GM18873 (cell line): ENCODE measurements at regions not wholly inside any gene's neighbourhood (a gene's known extent, or its start where the extent isn't known, plus 50 kb on each side); places are given as distances from the start of the nearest gene placed in this dataset.
A peak's percentile ranks its signal among the peaks of the same experiment; 100 is the strongest.

ENCODE experiments used
- ATAC-seq: cut with Tn5 transposase; IDR thresholded peaks from one replicate; pipeline ENCODE4 v1.9.1; 2021; ENCODE audit warnings: mild to moderate bottlenecking, moderate library complexity, moderate number of reproducible peaks; ENCODE audit not compliant: unreplicated experiment, low FRiP score

GRCh38 chr2:226446406-226447001 lies 353.1 kb downstream of the IRS1 start:
- no peak for ATAC-seq

GRCh38 chr2:226445216-226445861 lies 354.3 kb downstream of the IRS1 start:
- no peak for ATAC-seq

- no peak for ATAC-seq
Observed at GRCh38 chr2:226443112-226443511, 356.5 kb downstream of the IRS1 start.

GRCh38 chr2:226440127-226440918 lies 359.3 kb downstream of the IRS1 start:
- ATAC-seq, result no peak

- ATAC-seq, result no peak
Observed at GRCh38 chr2:226439337-226439736, 360.3 kb downstream of the IRS1 start.

GRCh38 chr2:226435146-226435545 lies 364.5 kb downstream of the IRS1 start:
- no peak for ATAC-seq

- no peak for ATAC-seq
Observed at GRCh38 chr2:226434702-226435101, 364.9 kb downstream of the IRS1 start.

- ATAC-seq, result no peak
Observed at GRCh38 chr2:226431288-226431948, 368.2 kb downstream of the IRS1 start.

GRCh38 chr2:226429476-226429875 lies 370.1 kb downstream of the IRS1 start:
- no peak for ATAC-seq

GRCh38 chr2:226427538-226428307 lies 371.9 kb downstream of the IRS1 start:
- ATAC-seq, result no peak

- no peak for ATAC-seq
Observed at GRCh38 chr2:226426292-226426736, 373.3 kb downstream of the IRS1 start.

GRCh38 chr2:226424971-226425370 lies 374.6 kb downstream of the IRS1 start:
- no peak for ATAC-seq

GRCh38 chr2:226423498-226423960 lies 376.1 kb downstream of the IRS1 start:
- ATAC-seq, result peak; percentile 65

GRCh38 chr2:226420646-226421045 lies 379.0 kb downstream of the IRS1 start:
- no peak for ATAC-seq

- no peak for ATAC-seq
Observed at GRCh38 chr2:226418521-226418920, 381.1 kb downstream of the IRS1 start.

- ATAC-seq, result no peak
Observed at GRCh38 chr2:226414335-226414734, 385.3 kb downstream of the IRS1 start.

- no peak for ATAC-seq
Observed at GRCh38 chr2:226413498-226414130, 386.0 kb downstream of the IRS1 start.

- no peak for ATAC-seq
Observed at GRCh38 chr2:226411727-226412360, 387.8 kb downstream of the IRS1 start.

- ATAC-seq, result no peak
Observed at GRCh38 chr2:226411205-226411604, 388.4 kb downstream of the IRS1 start.
